Astrocyte of the cerebellum (primary cell): ENCODE measurements at regions not wholly inside any gene's neighbourhood (a gene's known extent, or its start where the extent isn't known, plus 50 kb on each side); places are given as distances from the start of the nearest gene placed in this dataset.

Experiments used
- DNase-seq: peaks from one replicate; pipeline ENCODE4 v3.0.0-alpha.2; 2011; ENCODE audit warnings: low read depth
- H3K4me3 ChIP-seq: 2 replicates; pipeline ENCODE4 v1.5.1; 2011; ENCODE audit warnings: mild to moderate bottlenecking, low read depth, low read length, moderate library complexity
- CTCF ChIP-seq: IDR thresholded peaks from 2 replicates; pipeline ENCODE4 v1.5.1; 2012; ENCODE audit warnings: low read length, low read depth, moderate library complexity, mild to moderate bottlenecking; ENCODE audit errors: missing control alignments
- in situ Hi-C: cut with HindIII; loops from 2 replicates; pipeline ENCODE4 v1.10.0; 2017; ENCODE audit warnings: low sequenced_read_pairs

GRCh38 chr13:74784959-74785358 is 650.8 kb upstream of the KLF12 start:
- in situ Hi-C loops = no loop called here
- H3K4me3 ChIP-seq = no peak overlapping the region
- no peak for DNase-seq
- no peak for TF ChIP-seq CTCF

GRCh38 chr13:74778946-74779345 is 644.7 kb upstream of the KLF12 start:
- in situ Hi-C loops = no loop called here
- TF ChIP-seq CTCF = no peak
- DNase-seq = no peak
- H3K4me3 ChIP-seq = no peak overlapping the region

- no peak overlapping the region for H3K4me3 ChIP-seq
- no peak for DNase-seq
- no peak for TF ChIP-seq CTCF
- in situ Hi-C loops = no loop called here
Observed at GRCh38 chr13:74778087-74778486, 643.9 kb upstream of the KLF12 start.

GRCh38 chr13:74774264-74774663 is 640.1 kb upstream of the KLF12 start:
- DNase-seq = no peak
- H3K4me3 ChIP-seq = no peak overlapping the region
- no peak for TF ChIP-seq CTCF
- in situ Hi-C loops = no loop called here

GRCh38 chr13:74773248-74773647 is 639.0 kb upstream of the KLF12 start:
- in situ Hi-C loops = no loop called here
- TF ChIP-seq CTCF = no peak
- DNase-seq = no peak
- H3K4me3 ChIP-seq = no peak overlapping the region

- no peak overlapping the region for H3K4me3 ChIP-seq
- TF ChIP-seq CTCF = no peak
- in situ Hi-C loops = no loop called here
- peak; percentile 60 for DNase-seq
Observed at GRCh38 chr13:74771964-74772363, 637.8 kb upstream of the KLF12 start.

GRCh38 chr13:74770361-74770760 is 636.2 kb upstream of the KLF12 start:
- peak; percentile 59 for DNase-seq
- in situ Hi-C loops = no loop called here
- H3K4me3 ChIP-seq = no peak overlapping the region
- no peak for TF ChIP-seq CTCF
